ENCODE measurements at regions not wholly inside any gene's neighbourhood (a gene's known extent, or its start where the extent isn't known, plus 50 kb on each side); places are given as distances from the start of the nearest gene placed in this dataset.
"Not testable (repeated sequence)": the region's sequence is repeated elsewhere in the genome, so short reads cannot be mapped to it uniquely, and the experiment has no call there.

DNA sequence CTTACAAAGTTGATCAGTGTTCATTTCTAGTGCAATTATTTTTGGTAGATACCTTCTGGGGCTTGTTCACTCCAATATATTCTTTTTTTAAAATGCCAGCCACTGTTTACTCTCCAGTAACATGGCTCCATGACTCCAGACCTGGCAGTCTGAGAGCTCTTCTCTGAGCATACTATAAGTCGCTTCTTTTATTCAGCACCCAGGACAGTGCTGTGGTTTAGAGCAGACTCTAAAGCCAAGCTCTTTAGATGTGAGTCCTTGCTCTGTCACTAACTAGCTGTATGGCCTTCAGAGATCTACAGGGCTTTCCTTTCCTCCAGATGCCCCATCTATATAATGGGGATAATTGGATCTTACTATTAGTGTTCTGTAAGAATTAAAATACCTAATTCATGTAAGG is 200.2 kb upstream of the FAM241A start:
- DNase-seq, result no peak
- Mint-ChIP-seq H3K4me1 (no peaks in the 10 kb centered on the region), H3K9me3 (peaks cover 0 to 10% (median 1%) of the 10 kb centered on the region in 6 donors), H3K27me3 (ENCODE audit: low read depth in 3 of 3) (peaks cover 0 to 3% (median 0%) of the 10 kb centered on the region in 3 donors), H3K36me3 (no peaks in the 10 kb centered on the region), H3K4me3 (no peak overlapping the region), H3K27ac (no peak overlapping the region)

DNA sequence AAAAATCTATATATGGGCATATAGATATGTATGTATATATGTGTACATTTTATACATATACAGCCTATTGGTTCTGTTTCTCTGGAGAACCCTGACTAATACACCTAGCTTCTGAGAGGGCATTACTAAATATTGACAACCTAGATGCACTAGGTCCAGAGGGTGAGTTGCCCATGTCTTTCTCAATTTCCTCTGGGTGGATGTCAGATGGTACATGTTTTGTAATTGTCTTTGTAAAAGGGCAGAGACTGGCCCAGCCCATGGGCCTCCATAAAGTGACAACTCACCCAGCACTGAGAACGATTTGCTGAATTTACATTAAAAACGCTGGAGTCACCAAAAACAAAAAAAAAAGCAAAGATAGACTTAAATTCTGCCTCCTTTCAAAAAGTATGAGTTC is 198.5 kb upstream of the FAM241A start:
- no peak for DNase-seq
- Mint-ChIP-seq H3K9me3 (peaks cover 0 to 20% (median 6%) of the 10 kb centered on the region in 6 donors), H3K36me3 (no peaks in the 10 kb centered on the region), H3K4me1 (no peaks in the 10 kb centered on the region), H3K27me3 (ENCODE audit: low read depth in 3 of 3) (peaks cover 0 to 3% (median 2%) of the 10 kb centered on the region in 3 donors), H3K4me3 (no peak overlapping the region), H3K27ac (no peak overlapping the region)

DNA sequence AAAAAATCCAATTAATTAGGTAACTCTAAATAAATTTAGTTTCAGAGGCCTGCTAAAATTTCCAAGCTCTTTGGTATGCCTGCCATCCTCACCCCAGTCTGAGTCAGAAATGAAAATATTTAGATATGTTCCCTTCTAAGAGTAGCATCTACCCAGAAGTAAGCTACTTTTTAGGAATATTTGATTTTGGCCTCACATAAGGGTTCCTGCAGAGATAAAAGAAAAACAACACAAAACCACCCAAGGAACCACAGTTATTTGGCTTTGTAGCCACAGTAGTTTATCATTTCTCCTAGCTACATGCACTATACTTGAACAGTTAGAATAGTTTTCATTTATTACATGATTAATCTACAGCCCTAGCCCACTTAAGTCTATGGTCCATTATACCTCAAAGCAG is 192.6 kb upstream of the FAM241A start:
- Mint-ChIP-seq H3K9me3 (peaks cover 0 to 26% (median 4%) of the 10 kb centered on the region in 6 donors), H3K4me1 (no peaks in the 10 kb centered on the region), H3K27me3 (ENCODE audit: low read depth in 3 of 3) (peaks cover 0 to 2% (median 2%) of the 10 kb centered on the region in 3 donors), H3K27ac (no peak overlapping the region), H3K4me3 (no peak overlapping the region), H3K36me3 (no peaks in the 10 kb centered on the region)
- DNase-seq, result no peak

DNA sequence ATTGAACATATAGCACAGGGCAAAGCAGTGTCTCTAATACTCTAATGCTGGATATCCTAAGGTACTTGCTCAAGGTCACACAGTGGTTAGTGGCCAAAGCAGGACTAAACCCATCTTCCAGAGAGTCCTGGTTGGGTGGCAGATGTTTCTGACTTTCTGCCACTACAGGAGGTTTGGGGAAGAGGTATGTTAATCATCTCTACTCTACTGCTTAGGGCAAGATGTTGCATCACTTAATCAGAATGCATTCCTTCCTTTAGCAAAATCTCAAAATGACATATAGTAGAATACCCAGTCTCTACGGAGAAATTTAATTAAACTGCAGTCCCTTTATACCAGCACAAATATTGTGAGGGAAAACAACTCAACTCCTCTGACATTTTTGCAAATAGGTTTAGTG is 190.7 kb upstream of the FAM241A start:
- Mint-ChIP-seq H3K27me3 (ENCODE audit: low read depth in 3 of 3) (peaks cover 0 to 2% (median 2%) of the 10 kb centered on the region in 3 donors), H3K4me3 (no peak overlapping the region), H3K36me3 (no peaks in the 10 kb centered on the region), H3K4me1 (no peaks in the 10 kb centered on the region), H3K27ac (no peak overlapping the region), H3K9me3 (peaks cover 0 to 26% (median 5%) of the 10 kb centered on the region in 6 donors)
- no peak for DNase-seq

DNA sequence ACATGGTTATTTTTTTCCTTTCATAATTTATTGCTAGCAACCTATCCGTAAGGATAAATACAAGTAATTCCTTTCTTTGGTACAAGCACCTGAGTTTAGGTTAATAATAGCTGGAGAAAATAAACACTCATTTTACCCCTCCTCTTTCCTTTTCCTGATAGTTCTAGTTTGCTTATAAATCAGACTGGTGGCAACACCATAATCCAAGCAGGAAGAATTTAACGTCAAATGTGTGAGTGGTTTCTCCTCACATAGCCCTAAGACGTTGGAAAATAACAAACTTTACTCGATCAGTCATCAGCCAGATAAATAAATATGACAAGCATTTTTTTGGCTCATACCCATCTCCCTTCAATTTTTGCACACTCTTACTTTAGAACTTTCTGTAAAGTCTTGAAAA is 190.3 kb upstream of the FAM241A start:
- Mint-ChIP-seq H3K36me3 (no peaks in the 10 kb centered on the region), H3K4me3 (no peak overlapping the region), H3K4me1 (no peaks in the 10 kb centered on the region), H3K27me3 (ENCODE audit: low read depth in 3 of 3) (peaks cover 0 to 2% (median 2%) of the 10 kb centered on the region in 3 donors), H3K9me3 (peaks cover 0 to 23% (median 5%) of the 10 kb centered on the region in 6 donors), H3K27ac (no peak overlapping the region)
- no peak for DNase-seq

DNA sequence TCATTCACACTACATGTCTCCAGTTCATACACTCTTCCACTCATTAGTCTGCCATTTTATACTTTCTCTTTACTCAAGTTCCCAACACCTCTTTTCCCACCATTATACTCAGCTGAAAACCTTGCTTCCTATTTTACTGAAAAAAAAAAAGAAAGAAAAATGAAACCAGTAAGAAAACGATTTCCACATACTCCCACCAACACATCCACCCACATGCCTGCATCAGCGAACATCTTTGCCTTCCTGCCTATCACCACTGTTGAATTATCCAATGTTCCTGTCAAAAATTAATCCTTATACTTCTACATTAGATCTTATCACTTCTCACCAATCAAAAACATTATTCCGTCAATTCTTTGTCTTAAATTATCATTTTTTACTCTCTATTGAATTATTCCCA is 188.1 kb upstream of the FAM241A start:
- peaks cover 0 to 2% (median 0%) of the 10 kb centered on the region in 3 donors for H3K27me3 Mint-ChIP-seq (ENCODE audit: low read depth in 3 of 3)

DNA sequence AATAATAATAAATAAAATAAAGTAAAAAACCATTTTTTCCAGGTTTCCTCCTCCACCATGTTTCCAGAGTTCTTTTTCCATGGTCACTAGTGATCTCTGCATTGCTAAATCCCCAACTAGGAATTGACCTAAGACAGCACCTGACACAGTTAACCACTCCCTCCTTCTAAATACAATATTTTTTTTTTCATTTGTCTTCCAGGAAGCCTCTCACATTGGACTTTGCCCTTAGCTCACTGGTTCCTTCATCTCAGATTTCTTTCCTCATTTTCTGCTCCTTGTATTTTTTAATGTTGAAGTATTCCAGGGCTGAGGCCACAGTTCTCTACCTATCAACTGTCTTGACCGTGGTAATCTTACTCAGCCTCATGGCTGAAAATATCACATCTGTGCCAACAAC is 187.3 kb upstream of the FAM241A start:
- Mint-ChIP-seq H3K4me1 (no peaks in the 10 kb centered on the region), H3K36me3 (no peaks in the 10 kb centered on the region), H3K4me3 (no peak overlapping the region), H3K27me3 (ENCODE audit: low read depth in 3 of 3) (peaks cover 0 to 2% (median 0%) of the 10 kb centered on the region in 3 donors), H3K27ac (no peak overlapping the region), H3K9me3 (peaks cover 0 to 13% (median under 1%) of the 10 kb centered on the region in 6 donors)
- DNase-seq, result no peak

More for the DNA sequence above, 188.1 kb upstream of the FAM241A start:
- DNase-seq, result no peak
- Mint-ChIP-seq H3K36me3 (no peaks in the 10 kb centered on the region), H3K9me3 (peaks cover 0 to 13% (median 1%) of the 10 kb centered on the region in 6 donors), H3K27ac (no peak overlapping the region), H3K4me1 (no peaks in the 10 kb centered on the region), H3K4me3 (no peak overlapping the region)

DNA sequence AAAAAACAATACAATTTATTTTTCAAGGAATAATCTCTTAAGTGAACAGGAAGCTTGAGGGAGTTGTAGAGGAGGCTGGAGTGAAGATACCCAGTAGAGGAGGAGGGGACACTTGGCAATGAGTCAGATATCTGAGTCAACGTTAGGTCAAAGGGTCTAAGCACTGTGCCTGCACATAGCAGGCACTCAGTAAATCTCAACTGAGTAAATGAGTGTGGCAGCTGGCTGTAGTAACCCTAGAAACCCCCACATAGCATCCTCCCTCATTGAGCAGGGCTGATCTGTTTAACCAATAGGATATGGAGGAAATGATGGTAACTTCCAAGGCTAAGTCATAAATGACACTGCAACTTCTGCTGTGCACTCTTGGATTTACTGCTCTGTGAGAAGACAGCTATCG is 186.0 kb upstream of the FAM241A start:
- H3K4me1 Mint-ChIP-seq, result no peaks in the 10 kb centered on the region
- H3K36me3 Mint-ChIP-seq, result no peaks in the 10 kb centered on the region
- no peak overlapping the region for H3K27ac Mint-ChIP-seq
- H3K27me3 Mint-ChIP-seq (ENCODE audit: low read depth in 3 of 3), result peaks cover 0 to 2% (median 0%) of the 10 kb centered on the region in 3 donors
- DNase-seq, result no peak
- H3K4me3 Mint-ChIP-seq, result no peak overlapping the region
- H3K9me3 Mint-ChIP-seq, result peaks cover 0 to 10% (median 1%) of the 10 kb centered on the region in 6 donors

DNA sequence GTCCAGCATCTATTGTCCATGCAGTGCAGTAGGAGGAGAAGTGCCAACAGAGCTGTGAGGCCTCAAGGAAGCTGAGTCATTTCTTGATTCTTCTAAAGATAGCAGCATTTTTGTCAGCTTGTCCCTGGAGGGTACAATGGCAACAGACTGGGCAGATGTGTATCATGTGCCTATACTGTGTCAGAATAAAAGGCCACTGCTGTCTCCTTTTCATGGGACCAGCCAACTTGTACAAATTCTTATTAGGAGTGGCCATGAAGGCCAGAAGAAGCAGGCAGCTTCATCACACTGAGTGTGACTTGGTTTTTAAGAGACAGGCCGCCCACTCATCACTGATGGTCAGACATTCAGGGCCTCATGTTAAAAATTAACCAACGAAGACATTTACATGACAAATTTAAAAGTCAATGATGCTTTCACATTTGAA is 185.0 kb upstream of the FAM241A start:
- Mint-ChIP-seq H3K36me3 (no peaks in the 10 kb centered on the region), H3K9me3 (peaks cover 0 to 5% (median 0%) of the 10 kb centered on the region in 6 donors), H3K27me3 (ENCODE audit: low read depth in 3 of 3) (no peaks in the 10 kb centered on the region), H3K4me1 (no peaks in the 10 kb centered on the region), H3K4me3 (no peak overlapping the region), H3K27ac (no peak overlapping the region)
- DNase-seq, result no peak

DNA sequence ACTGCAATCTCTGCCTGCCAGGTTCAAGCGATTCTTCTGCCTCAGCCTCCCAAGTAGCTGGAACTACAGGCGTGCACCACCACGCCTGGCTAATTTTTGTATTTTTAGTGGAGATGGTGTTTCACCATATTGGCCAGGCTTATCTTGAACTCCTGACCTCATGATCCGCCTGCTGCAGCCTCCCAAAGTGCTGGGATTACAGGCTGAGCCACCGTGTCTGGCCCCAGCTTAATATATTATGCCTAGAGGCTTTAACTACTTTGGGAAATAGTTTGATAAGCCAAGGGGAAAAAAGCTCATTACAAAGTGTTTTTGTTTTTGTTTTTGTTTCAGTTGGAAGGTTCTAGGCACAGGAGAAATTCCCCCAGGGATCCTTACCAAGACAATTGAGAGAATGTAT is 184.2 kb upstream of the FAM241A start:
- not testable (repeated sequence) for H3K27ac Mint-ChIP-seq; H3K4me3 Mint-ChIP-seq; H3K9me3 Mint-ChIP-seq; H3K36me3 Mint-ChIP-seq; DNase-seq; H3K4me1 Mint-ChIP-seq; H3K27me3 Mint-ChIP-seq (ENCODE audit: low read depth in 3 of 3)

DNA sequence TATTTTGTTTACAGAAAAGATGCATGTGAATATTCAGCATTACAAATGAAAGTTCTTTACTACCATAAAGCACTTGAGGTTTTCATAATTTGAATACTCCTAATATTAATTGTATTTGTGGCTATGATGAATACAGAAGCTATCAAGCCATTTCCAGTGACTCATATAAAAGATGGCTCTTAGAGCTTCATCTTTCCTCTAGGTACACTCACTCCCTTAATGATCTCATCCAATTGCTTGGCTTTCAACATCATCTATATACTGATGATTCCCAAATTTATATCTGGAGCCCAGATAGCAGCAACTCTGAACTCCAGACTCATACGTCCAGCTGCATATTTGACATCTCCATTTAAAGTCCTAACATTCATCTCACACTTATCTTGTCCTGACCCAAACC is 183.4 kb upstream of the FAM241A start:
- H3K4me3 Mint-ChIP-seq, result no peak overlapping the region
- H3K4me1 Mint-ChIP-seq, result no peaks in the 10 kb centered on the region
- no peaks in the 10 kb centered on the region for H3K27me3 Mint-ChIP-seq (ENCODE audit: low read depth in 3 of 3)
- H3K9me3 Mint-ChIP-seq, result peaks cover 0 to 5% (median 0%) of the 10 kb centered on the region in 6 donors
- DNase-seq, result no peak
- H3K36me3 Mint-ChIP-seq, result no peaks in the 10 kb centered on the region
- H3K27ac Mint-ChIP-seq, result no peak overlapping the region

DNA sequence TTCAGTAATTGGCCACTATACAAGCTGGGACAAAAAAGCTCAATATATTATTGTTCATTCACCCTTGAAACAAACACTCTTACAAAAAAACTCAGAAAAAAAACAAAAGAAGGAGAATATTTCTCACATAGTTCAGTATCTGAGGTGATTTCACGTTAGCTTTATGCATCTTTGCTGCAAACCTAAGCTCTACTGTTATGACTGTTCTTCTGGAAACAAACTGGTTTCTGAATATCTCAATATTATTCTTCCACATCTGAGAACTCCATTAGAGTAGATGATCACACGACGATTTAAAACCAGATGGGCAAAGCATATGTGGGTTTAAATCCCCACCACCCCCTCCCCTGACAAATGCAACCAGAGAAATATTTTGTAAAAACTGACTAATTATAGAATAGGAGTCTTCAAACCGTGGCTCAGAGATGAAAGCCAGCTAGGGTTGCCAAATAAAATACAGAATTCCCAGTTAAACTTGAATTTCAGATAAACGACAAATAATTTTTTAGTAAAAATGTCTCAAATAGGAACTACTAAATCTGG is 182.0 kb upstream of the FAM241A start:
- Mint-ChIP-seq H3K4me1 (no peaks in the 10 kb centered on the region), H3K36me3 (no peaks in the 10 kb centered on the region), H3K9me3 (peaks cover 0 to 5% (median under 1%) of the 10 kb centered on the region in 6 donors), H3K27me3 (ENCODE audit: low read depth in 3 of 3) (no peaks in the 10 kb centered on the region), H3K4me3 (no peak overlapping the region), H3K27ac (no peak overlapping the region)
- DNase-seq, result no peak

DNA sequence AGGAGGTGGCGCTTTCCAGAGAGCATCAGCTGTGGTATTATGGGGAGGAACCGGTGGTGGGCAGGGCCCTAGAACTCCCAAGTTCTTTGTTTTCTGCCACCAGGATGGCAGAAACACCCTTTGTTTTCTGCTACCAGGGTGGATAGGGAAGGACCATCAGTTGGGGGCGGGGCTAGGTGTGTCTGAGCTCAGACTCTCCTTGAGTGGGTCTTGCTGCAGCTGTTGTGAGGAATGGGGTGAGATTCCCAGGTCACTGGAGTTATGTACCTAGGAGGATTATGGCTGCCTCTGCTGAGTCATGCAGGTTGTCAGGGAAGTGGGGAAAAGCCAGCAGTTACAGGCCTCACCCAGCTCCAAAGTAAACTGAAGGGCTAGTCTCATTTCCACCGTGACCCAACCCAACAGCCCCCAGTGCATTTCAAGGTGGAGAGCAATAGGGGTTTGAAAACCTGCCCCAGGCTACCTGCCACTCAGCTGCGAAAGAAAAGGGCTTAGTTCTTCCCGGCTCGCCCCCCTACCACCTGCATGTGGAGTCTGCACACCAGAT is 167.8 kb upstream of the FAM241A start:
- H3K27me3 Mint-ChIP-seq (ENCODE audit: low read depth in 3 of 3), result peaks cover 0 to 2% (median 0%) of the 10 kb centered on the region in 3 donors
- no peaks in the 10 kb centered on the region for H3K36me3 Mint-ChIP-seq
- DNase-seq, result no peak
- H3K27ac Mint-ChIP-seq, result no peak overlapping the region
- H3K4me1 Mint-ChIP-seq, result no peaks in the 10 kb centered on the region
- peaks cover 1 to 9% (median 3%) of the 10 kb centered on the region in 6 donors for H3K9me3 Mint-ChIP-seq
- H3K4me3 Mint-ChIP-seq, result no peak overlapping the region

DNA sequence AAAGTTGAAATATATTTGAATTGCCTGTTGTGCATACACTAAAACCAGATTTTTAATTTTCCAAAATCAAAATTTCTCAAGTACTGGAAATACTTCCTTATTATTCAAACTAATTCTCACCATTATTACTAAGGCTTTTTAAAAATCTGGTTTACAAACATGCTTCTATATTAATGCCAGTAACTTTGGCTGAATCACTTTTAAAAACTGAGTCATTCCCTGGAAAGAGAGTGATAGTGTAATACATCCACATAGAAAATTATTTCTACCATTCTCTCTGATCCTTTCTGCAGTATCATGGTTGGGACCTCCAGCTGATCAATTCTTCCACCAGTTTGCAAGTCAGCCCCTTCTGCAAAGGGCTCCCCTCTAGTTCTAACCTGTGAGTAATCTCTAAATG is 165.3 kb upstream of the FAM241A start:
- peaks cover 0 to 2% (median 0%) of the 10 kb centered on the region in 3 donors for H3K27me3 Mint-ChIP-seq (ENCODE audit: low read depth in 3 of 3)
- H3K36me3 Mint-ChIP-seq, result no peaks in the 10 kb centered on the region

DNA sequence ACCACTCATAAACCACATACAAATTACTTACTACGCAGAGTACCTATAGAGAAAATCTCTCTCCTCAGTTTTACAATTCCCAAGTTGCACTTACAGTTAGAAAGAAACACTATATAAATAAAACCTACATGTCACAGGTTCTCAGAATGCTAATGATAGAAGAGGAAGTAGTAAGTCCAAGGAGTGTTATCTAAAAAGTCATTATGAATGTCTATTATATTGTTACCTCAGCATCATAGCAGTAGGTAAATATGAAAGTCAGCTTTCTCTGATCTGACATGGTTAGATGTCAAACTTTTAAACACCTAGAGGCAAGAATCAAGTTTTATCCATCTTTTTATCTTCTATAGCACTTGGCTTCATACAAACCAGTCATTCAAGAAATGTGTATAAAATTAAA is 163.2 kb upstream of the FAM241A start:
- Mint-ChIP-seq H3K4me1 (no peaks in the 10 kb centered on the region), H3K9me3 (peaks cover 0 to 5% (median under 1%) of the 10 kb centered on the region in 6 donors), H3K27ac (no peak overlapping the region), H3K4me3 (no peak overlapping the region), H3K27me3 (ENCODE audit: low read depth in 3 of 3) (peaks cover 0 to 2% (median under 1%) of the 10 kb centered on the region in 3 donors), H3K36me3 (no peaks in the 10 kb centered on the region)
- DNase-seq, result no peak

More for the DNA sequence above, 165.3 kb upstream of the FAM241A start:
- no peak overlapping the region for H3K4me3 Mint-ChIP-seq
- H3K4me1 Mint-ChIP-seq, result no peaks in the 10 kb centered on the region
- H3K27ac Mint-ChIP-seq, result no peak overlapping the region
- H3K9me3 Mint-ChIP-seq, result peaks cover 1 to 6% (median 3%) of the 10 kb centered on the region in 6 donors
- DNase-seq, result no peak

All from immature natural killer cell (primary cell).